DND-41 (cell line): ENCODE measurements at regions not wholly inside any gene's neighbourhood (a gene's known extent, or its start where the extent isn't known, plus 50 kb on each side); places are given as distances from the start of the nearest gene placed in this dataset.

Source experiments
- ATAC-seq: fragments of 200-7000 bp; cut with Tn5 transposase; 3 replicates; pipeline ENCODE4 v1.9.1; 2021; ENCODE audit warnings: low read depth; ENCODE audit not compliant: insufficient read depth
- DNase-seq: peaks from one replicate; pipeline ENCODE4 v3.0.0-alpha.2; 2020
- H2AFZ ChIP-seq: 2 replicates; pipeline ENCODE4 v1.6.0; 2012; ENCODE audit warnings: low read depth, low read length
- H3K27ac ChIP-seq: 2 replicates; pipeline ENCODE4 v1.5.1; 2012; ENCODE audit warnings: low read length, inconsistent platforms
- H3K27me3 ChIP-seq: fragments of 200-600 bp; sonication (generic); 2 replicates; pipeline ENCODE4 v1.6.0; 2012; ENCODE audit warnings: low read length, mild to moderate bottlenecking, inconsistent platforms; ENCODE audit not compliant: insufficient read depth, poor library complexity
- H3K36me3 ChIP-seq: 2 replicates; pipeline ENCODE4 v1.5.1; 2012; ENCODE audit warnings: low read length, inconsistent platforms; ENCODE audit not compliant: insufficient read depth
- H3K4me1 ChIP-seq: 2 replicates; pipeline ENCODE4 v1.5.1; 2012; ENCODE audit warnings: mild to moderate bottlenecking, low read length; ENCODE audit not compliant: insufficient read depth
- H3K4me2 ChIP-seq: 2 replicates; pipeline ENCODE4 v1.6.0; 2012; ENCODE audit warnings: mild to moderate bottlenecking, moderate library complexity, low read length, inconsistent platforms; ENCODE audit not compliant: insufficient read depth
- H3K4me3 ChIP-seq, 2 experiments: fragments of 200-600 bp in 1 of 2; shearing (Covaris generic) in 1 of 2; 2 replicates each; pipeline ENCODE4 v1.5.1; 2012 to 2016; ENCODE audit warnings: inconsistent platforms in 2 of 2, low read length in 2 of 2, mild to moderate bottlenecking in 2 of 2, low read depth in 1 of 2, moderate library complexity in 1 of 2
- H3K79me2 ChIP-seq: 2 replicates; pipeline ENCODE4 v1.6.0; 2012; ENCODE audit warnings: low read length, inconsistent platforms; ENCODE audit not compliant: insufficient read depth
- H3K9ac ChIP-seq: 2 replicates; pipeline ENCODE4 v1.6.0; 2012; ENCODE audit warnings: low read depth, mild to moderate bottlenecking, inconsistent platforms, low read length, moderate library complexity
- H3K9me3 ChIP-seq: 2 replicates; pipeline ENCODE4 v1.5.1; 2012; ENCODE audit warnings: low read length, moderate library complexity, mild to moderate bottlenecking, inconsistent platforms; ENCODE audit not compliant: insufficient read depth, severe bottlenecking
- H4K20me1 ChIP-seq: 2 replicates; pipeline ENCODE4 v1.6.0; 2012; ENCODE audit warnings: low read length; ENCODE audit not compliant: insufficient read depth
- EZH2 ChIP-seq: IDR thresholded peaks from 3 replicates; pipeline ENCODE4 v1.6.1; 2012; ENCODE audit warnings: borderline replicate concordance, low read depth, mild to moderate bottlenecking, moderate library complexity, low read length, inconsistent platforms; ENCODE audit not compliant: severe bottlenecking
- TF ChIP-seq, protein P1 (sequence below): IDR thresholded peaks from 2 replicates; pipeline ENCODE4 v1.5.1; 2012; ENCODE audit warnings: borderline replicate concordance, low read length, moderate library complexity, mild to moderate bottlenecking; ENCODE audit not compliant: poor library complexity, severe bottlenecking; ENCODE audit errors: extremely low read depth

- TF ChIP-seq, protein P1, sequence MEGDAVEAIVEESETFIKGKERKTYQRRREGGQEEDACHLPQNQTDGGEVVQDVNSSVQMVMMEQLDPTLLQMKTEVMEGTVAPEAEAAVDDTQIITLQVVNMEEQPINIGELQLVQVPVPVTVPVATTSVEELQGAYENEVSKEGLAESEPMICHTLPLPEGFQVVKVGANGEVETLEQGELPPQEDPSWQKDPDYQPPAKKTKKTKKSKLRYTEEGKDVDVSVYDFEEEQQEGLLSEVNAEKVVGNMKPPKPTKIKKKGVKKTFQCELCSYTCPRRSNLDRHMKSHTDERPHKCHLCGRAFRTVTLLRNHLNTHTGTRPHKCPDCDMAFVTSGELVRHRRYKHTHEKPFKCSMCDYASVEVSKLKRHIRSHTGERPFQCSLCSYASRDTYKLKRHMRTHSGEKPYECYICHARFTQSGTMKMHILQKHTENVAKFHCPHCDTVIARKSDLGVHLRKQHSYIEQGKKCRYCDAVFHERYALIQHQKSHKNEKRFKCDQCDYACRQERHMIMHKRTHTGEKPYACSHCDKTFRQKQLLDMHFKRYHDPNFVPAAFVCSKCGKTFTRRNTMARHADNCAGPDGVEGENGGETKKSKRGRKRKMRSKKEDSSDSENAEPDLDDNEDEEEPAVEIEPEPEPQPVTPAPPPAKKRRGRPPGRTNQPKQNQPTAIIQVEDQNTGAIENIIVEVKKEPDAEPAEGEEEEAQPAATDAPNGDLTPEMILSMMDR, result no peak
- no peak for TF ChIP-seq EZH2
- H3K4me3 ChIP-seq, result no peak overlapping the region
- no peak for ATAC-seq
Measured at GRCh38 chr7:138369797-138370196, 90.3 kb upstream of the TRIM24 start.

DNA sequence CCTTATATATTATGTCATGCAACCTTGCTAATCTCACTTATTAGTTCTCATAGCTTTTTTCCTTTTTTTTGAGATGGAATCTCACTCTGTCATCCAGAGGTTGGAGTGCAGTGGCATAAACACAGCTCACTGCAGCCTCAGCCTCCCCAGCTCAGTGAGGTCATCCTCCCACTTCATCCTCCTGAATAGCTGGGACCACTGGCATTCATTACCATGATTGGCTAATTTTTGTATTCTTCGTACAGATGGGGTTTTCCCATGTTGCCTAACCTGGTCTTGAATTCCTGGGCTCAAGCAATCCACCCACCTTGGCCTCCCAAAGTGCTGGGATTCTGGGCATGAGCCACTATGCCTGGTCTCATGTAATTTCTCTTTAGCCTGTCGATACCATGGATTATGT lies 89.1 kb upstream of the TRIM24 start:
- ATAC-seq (no peak), DNase-seq (no peak)
- no peak overlapping the region for H3K4me2 ChIP-seq
- no peaks in the 10 kb centered on the region for H3K4me1 ChIP-seq
- no peaks in the 10 kb centered on the region for H3K27me3 ChIP-seq
- H2AFZ ChIP-seq, result no peak overlapping the region
- no peaks in the 10 kb centered on the region for H3K79me2 ChIP-seq
- H3K4me3 ChIP-seq, result no peak overlapping the region
- no peak overlapping the region for H3K9ac ChIP-seq
- TF ChIP-seq, protein P1, result no peak
- TF ChIP-seq EZH2, result no peak
- H3K36me3 ChIP-seq, result no peaks in the 10 kb centered on the region
- no peak overlapping the region for H3K27ac ChIP-seq
- H4K20me1 ChIP-seq, result no peaks in the 10 kb centered on the region
- H3K9me3 ChIP-seq, result peaks cover 11% of the 10 kb centered on the region

More at GRCh38 chr7:138369797-138370196, 90.3 kb upstream of the TRIM24 start:
- Histone ChIP-seq H4K20me1 (no peaks in the 10 kb centered on the region), H2AFZ (no peak overlapping the region), H3K27ac (no peak overlapping the region), H3K4me2 (no peak overlapping the region), H3K9ac (no peak overlapping the region), H3K27me3 (no peaks in the 10 kb centered on the region), H3K9me3 (peaks cover 11% of the 10 kb centered on the region), H3K36me3 (no peaks in the 10 kb centered on the region), H3K4me1 (no peaks in the 10 kb centered on the region), H3K79me2 (no peaks in the 10 kb centered on the region)
- DNase-seq, result no peak

DNA sequence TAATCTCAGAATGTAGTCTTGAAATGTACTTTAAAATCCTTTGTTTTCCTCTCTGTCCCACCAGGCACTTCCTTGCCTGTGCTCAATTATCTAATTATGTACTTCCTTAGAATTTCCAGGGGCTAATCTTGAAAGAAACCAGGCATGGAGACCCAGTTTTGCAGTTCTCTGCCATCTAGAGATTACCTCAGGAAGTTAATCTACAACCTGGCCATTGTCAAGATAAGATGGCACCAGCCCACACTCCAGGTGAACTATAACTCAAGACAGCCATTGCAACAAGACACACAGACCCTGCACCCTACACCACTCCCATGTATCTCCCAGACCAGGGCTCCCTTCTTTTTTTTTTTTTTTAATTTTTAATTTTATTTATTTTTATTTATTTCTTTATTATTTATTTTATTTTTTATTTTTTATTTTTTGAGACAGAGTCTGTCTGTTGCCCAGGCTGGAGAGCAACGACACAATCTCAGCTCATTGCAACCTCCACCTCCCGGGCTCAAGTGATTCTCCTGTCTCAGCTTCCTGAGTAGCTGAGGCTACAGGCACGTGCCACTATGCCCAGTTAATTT lies 85.9 kb upstream of the TRIM24 start:
- H3K9me3 ChIP-seq, result peaks cover 2% of the 10 kb centered on the region
- no peaks in the 10 kb centered on the region for H3K79me2 ChIP-seq
- no peak for ATAC-seq
- no peak overlapping the region for H2AFZ ChIP-seq
- TF ChIP-seq EZH2, result no peak
- TF ChIP-seq, protein P1, result no peak
- H4K20me1 ChIP-seq, result no peaks in the 10 kb centered on the region
- no peaks in the 10 kb centered on the region for H3K4me1 ChIP-seq
- H3K27me3 ChIP-seq, result no peaks in the 10 kb centered on the region
- DNase-seq, result no peak
- H3K36me3 ChIP-seq, result no peaks in the 10 kb centered on the region
- no peak overlapping the region for H3K4me3 ChIP-seq
- no peak overlapping the region for H3K4me2 ChIP-seq
- H3K9ac ChIP-seq, result no peak overlapping the region
- no peak overlapping the region for H3K27ac ChIP-seq

DNA sequence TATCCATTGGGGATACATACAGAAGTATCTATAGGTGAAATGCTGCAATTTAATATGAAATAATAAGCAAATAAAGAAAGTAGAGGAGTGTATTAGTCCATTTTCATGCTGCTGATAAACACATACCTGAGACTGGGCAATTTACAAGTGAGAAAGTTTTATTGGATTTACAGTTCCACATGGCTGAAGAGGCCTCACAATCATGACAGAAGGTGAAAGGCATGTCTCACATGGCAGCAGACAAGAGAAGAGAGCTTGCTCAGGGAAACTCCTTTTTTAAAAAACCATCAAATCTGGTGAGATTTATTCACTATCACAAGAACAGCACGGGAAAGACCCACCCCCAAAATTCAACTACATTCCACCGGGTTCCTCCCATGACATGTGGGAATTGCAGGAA lies 82.8 kb upstream of the TRIM24 start:
- no peak overlapping the region for H3K9ac ChIP-seq
- no peak overlapping the region for H3K27ac ChIP-seq
- no peaks in the 10 kb centered on the region for H3K27me3 ChIP-seq
- no peak for DNase-seq
- no peak for ATAC-seq
- H4K20me1 ChIP-seq, result no peaks in the 10 kb centered on the region
- H3K36me3 ChIP-seq, result no peaks in the 10 kb centered on the region
- no peak overlapping the region for H3K4me3 ChIP-seq
- H3K4me1 ChIP-seq, result no peaks in the 10 kb centered on the region
- TF ChIP-seq, protein P1, result no peak
- no peak for TF ChIP-seq EZH2
- no peak overlapping the region for H3K4me2 ChIP-seq
- H3K79me2 ChIP-seq, result no peaks in the 10 kb centered on the region
- no peak overlapping the region for H2AFZ ChIP-seq
- H3K9me3 ChIP-seq, result no peaks in the 10 kb centered on the region
